Loucy (cell line): ENCODE measurements at regions not wholly inside any gene's neighbourhood (a gene's known extent, or its start where the extent isn't known, plus 50 kb on each side); places are given as distances from the start of the nearest gene placed in this dataset.

Source experiments
- H2AFZ ChIP-seq: fragments of 200-600 bp; sonication (generic); 2 replicates; pipeline ENCODE4 v1.6.0; 2016; ENCODE audit warnings: antibody characterized with exemption, mild to moderate bottlenecking, low read length, moderate library complexity
- H3F3A ChIP-seq: fragments of 200-600 bp; 2 replicates; pipeline ENCODE4 v1.6.0; 2016; ENCODE audit warnings: antibody characterized with exemption, low read depth, mild to moderate bottlenecking
- H3K27me3 ChIP-seq: fragments of 200-600 bp; sonication (generic); 2 replicates; pipeline ENCODE4 v1.6.1; 2014; ENCODE audit warnings: low read length, mild to moderate bottlenecking; ENCODE audit not compliant: insufficient read depth, poor library complexity, severe bottlenecking
- H3K36me3 ChIP-seq: fragments of 200-600 bp; sonication (generic); 2 replicates; pipeline ENCODE4 v1.6.1; 2016; ENCODE audit warnings: low read length; ENCODE audit not compliant: insufficient read depth
- H3K4me1 ChIP-seq: fragments of 200-600 bp; sonication (generic); 2 replicates; pipeline ENCODE4 v1.5.1; 2014; ENCODE audit warnings: low read length, mild to moderate bottlenecking; ENCODE audit not compliant: insufficient read depth, poor library complexity, severe bottlenecking
- H3K4me2 ChIP-seq: fragments of 200-600 bp; sonication (generic); 2 replicates; pipeline ENCODE4 v1.6.0; 2014; ENCODE audit warnings: antibody characterized with exemption, low read length, low read depth, mild to moderate bottlenecking; ENCODE audit not compliant: poor library complexity, severe bottlenecking
- H3K4me3 ChIP-seq: fragments of 200-600 bp; sonication (generic); 2 replicates; pipeline ENCODE4 v1.5.1; 2014; ENCODE audit warnings: low read length, mild to moderate bottlenecking, mixed read lengths; ENCODE audit not compliant: poor library complexity, severe bottlenecking
- H3K79me2 ChIP-seq: fragments of 200-600 bp; sonication (generic); 2 replicates; pipeline ENCODE4 v1.6.1; 2014; ENCODE audit warnings: low read length; ENCODE audit not compliant: insufficient read depth
- H3K9ac ChIP-seq: fragments of 200-600 bp; sonication (generic); 2 replicates; pipeline ENCODE4 v1.6.0; 2014; ENCODE audit warnings: mild to moderate bottlenecking, low read depth, low read length, moderate library complexity; ENCODE audit not compliant: poor library complexity, severe bottlenecking
- H3K9me2 ChIP-seq: fragments of 200-600 bp; sonication (generic); replicated peaks from 2 replicates; pipeline ENCODE4 v1.6.1; 2016; ENCODE audit warnings: low read depth, low read length, mixed read lengths
- H3K9me3 ChIP-seq: fragments of 200-600 bp; sonication (generic); 2 replicates; pipeline ENCODE4 v1.6.1; 2014; ENCODE audit warnings: mild to moderate bottlenecking, antibody characterized with exemption, low read length, low read depth; ENCODE audit not compliant: insufficient read depth
- H4K20me1 ChIP-seq: fragments of 200-600 bp; sonication (generic); 2 replicates; pipeline ENCODE4 v1.6.0; 2014; ENCODE audit warnings: antibody characterized with exemption, low read length, mild to moderate bottlenecking; ENCODE audit not compliant: insufficient read depth, poor library complexity, severe bottlenecking
- CTCF ChIP-seq: fragments of 200-600 bp; sonication (generic); conservative IDR thresholded peaks from 2 replicates; pipeline ENCODE4 v1.5.1; 2014; ENCODE audit warnings: mild to moderate bottlenecking, antibody characterized with exemption, low read length
- EZH2phosphoT487 ChIP-seq: fragments of 200-600 bp; IDR thresholded peaks from 2 replicates; pipeline ENCODE4 v1.6.1; 2018; ENCODE audit warnings: antibody characterized with exemption, mild to moderate bottlenecking, moderate library complexity, borderline replicate concordance

DNA sequence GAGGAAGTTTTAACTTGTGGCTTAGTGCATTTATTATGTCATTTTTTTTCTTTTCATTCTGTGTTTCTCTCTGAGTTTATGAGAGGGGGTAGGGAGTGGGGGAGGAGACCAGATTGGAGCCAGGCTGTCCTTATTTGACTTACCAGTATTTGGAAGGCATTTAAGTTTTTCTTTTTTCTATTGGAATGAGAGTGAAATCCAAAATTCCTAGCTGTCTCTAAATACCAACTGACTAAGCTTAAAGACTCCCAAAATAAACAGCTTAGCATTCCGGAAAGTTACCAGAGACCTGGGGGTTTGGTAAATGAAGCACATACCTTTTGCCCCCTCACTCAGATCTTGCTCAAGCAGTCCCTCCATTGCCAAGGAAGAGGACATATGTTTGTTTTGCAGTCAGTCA lies 581.9 kb upstream of the BRINP1 start:
- Histone ChIP-seq H3F3A (no peaks in the 10 kb centered on the region), H3K4me3 (no peak overlapping the region), H3K4me1 (no peaks in the 10 kb centered on the region), H3K4me2 (no peak overlapping the region), H3K9me3 (no peaks in the 10 kb centered on the region), H3K9ac (no peak overlapping the region), H3K36me3 (no peaks in the 10 kb centered on the region), H3K9me2 (no peaks in the 10 kb centered on the region), H3K79me2 (no peaks in the 10 kb centered on the region), H3K27me3 (no peaks in the 10 kb centered on the region), H4K20me1 (no peaks in the 10 kb centered on the region), H2AFZ (no peak overlapping the region)
- TF ChIP-seq EZH2phosphoT487 (no peak), CTCF (no peak)

DNA sequence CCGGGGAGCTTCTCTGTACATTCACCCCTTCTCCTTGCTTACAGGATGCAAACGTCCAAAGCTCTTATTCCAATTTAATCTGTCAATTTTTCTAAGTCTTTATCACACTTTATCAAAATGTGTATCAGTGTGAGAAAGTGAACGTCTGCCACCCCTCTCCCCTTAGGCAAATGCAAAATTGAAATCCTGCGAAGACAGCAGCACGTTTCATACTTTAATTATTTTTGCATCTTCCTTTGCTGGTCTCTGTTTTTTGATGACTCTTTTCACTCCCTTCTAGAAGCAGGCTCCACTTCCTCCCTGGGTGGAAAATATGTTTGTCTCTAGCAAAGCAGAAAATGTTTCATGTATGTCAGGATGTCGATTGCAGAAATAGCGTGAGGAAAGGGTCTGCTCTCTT lies 576.5 kb upstream of the BRINP1 start:
- Histone ChIP-seq H3K4me2 (no peak overlapping the region), H2AFZ (no peak overlapping the region), H3K9me2 (no peaks in the 10 kb centered on the region), H3K9ac (no peak overlapping the region), H4K20me1 (no peaks in the 10 kb centered on the region), H3K9me3 (no peaks in the 10 kb centered on the region), H3K36me3 (no peaks in the 10 kb centered on the region), H3K27me3 (no peaks in the 10 kb centered on the region), H3F3A (no peaks in the 10 kb centered on the region), H3K4me3 (no peak overlapping the region), H3K79me2 (no peaks in the 10 kb centered on the region), H3K4me1 (no peaks in the 10 kb centered on the region)
- TF ChIP-seq EZH2phosphoT487 = no peak
- no peak for TF ChIP-seq CTCF

- no peaks in the 10 kb centered on the region for H3F3A ChIP-seq
- H3K36me3 ChIP-seq = no peaks in the 10 kb centered on the region
- H3K9me3 ChIP-seq = no peaks in the 10 kb centered on the region
- H3K9me2 ChIP-seq = no peaks in the 10 kb centered on the region
- H3K4me1 ChIP-seq = no peaks in the 10 kb centered on the region
- no peak overlapping the region for H3K9ac ChIP-seq
- no peak overlapping the region for H3K4me3 ChIP-seq
- H3K4me2 ChIP-seq = no peak overlapping the region
- no peaks in the 10 kb centered on the region for H3K79me2 ChIP-seq
- no peaks in the 10 kb centered on the region for H3K27me3 ChIP-seq
- no peak overlapping the region for H2AFZ ChIP-seq
- no peak for TF ChIP-seq CTCF
- TF ChIP-seq EZH2phosphoT487 = no peak
- H4K20me1 ChIP-seq = no peaks in the 10 kb centered on the region
Measured at GRCh38 chr9:119941091-119941490, 571.9 kb upstream of the BRINP1 start.
